ENCODE measurements at regions not wholly inside any gene's neighbourhood (a gene's known extent, or its start where the extent isn't known, plus 50 kb on each side); places are given as distances from the start of the nearest gene placed in this dataset.

DNA sequence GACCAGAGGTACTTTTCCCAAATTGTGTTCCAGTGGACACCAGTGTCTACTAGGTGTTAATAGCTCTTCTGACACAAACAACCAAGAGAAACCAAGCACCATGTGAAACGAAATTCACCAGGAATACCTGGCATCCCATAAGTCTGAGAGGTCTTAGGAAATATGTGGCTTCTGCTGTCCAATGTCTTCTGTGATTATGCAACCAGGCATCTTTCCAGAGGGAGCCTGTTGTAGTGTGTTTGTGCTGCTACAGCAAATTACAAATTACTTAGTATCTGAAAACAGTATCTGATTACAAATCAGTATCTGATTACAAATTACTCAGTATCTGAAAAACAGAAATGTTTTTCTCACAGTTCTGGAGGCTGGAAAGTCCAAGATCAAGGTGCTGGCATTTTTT is 133.6 kb upstream of the NPVF start:
- TF ChIP-seq, protein P1, sequence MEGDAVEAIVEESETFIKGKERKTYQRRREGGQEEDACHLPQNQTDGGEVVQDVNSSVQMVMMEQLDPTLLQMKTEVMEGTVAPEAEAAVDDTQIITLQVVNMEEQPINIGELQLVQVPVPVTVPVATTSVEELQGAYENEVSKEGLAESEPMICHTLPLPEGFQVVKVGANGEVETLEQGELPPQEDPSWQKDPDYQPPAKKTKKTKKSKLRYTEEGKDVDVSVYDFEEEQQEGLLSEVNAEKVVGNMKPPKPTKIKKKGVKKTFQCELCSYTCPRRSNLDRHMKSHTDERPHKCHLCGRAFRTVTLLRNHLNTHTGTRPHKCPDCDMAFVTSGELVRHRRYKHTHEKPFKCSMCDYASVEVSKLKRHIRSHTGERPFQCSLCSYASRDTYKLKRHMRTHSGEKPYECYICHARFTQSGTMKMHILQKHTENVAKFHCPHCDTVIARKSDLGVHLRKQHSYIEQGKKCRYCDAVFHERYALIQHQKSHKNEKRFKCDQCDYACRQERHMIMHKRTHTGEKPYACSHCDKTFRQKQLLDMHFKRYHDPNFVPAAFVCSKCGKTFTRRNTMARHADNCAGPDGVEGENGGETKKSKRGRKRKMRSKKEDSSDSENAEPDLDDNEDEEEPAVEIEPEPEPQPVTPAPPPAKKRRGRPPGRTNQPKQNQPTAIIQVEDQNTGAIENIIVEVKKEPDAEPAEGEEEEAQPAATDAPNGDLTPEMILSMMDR (IDR thresholded peaks at IDR 0.05): no peak
- Mint-ChIP-seq H3K4me3 (ENCODE audit: unreplicated experiment) (no peak overlapping the region), H3K36me3 (ENCODE audit: low read depth) (no peaks in the 10 kb centered on the region)

DNA sequence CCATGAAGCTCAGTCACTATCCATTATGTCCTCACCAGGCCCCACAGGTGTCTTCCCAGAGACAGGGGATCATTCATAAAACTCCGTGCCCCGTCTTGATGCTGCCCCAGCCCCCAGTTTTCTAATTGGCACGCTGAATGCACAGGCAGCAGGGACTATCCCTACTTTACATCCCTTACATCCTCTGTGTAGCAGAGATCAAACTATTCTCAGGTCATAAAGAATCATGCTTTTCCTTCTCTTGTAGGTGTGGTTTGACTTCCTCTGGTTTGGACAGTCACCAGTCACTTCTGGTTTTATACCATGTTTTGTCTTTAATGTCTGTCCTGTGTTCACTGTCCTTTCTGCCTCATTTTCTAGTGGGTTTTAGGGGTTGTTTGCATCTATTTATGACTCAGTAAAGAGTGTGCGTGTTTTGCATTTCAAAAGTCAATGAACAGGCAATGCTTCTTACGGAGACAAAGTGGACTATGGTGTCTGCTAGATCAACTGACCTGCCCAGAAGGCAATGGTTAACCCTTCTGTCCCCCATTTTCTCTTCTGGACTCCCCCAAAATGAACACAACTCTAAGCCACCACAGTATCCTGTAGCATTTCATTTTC is 140.4 kb upstream of the NPVF start:
- Mint-ChIP-seq H3K9me3 (ENCODE audit: low read depth) (peaks cover 27% of the 10 kb centered on the region), H3K4me3 (ENCODE audit: unreplicated experiment) (no peak overlapping the region), H3K27ac (ENCODE audit: unreplicated experiment) (no peak overlapping the region), H3K27me3 (ENCODE audit: low read depth) (no peaks in the 10 kb centered on the region), H3K36me3 (ENCODE audit: low read depth) (peaks cover 5% of the 10 kb centered on the region), H3K4me1 (ENCODE audit: low read depth) (peaks cover 9% of the 10 kb centered on the region)
- TF ChIP-seq, protein P1 (IDR thresholded peaks at IDR 0.05): no peak
- no peak for DNase-seq (ENCODE audit: low spot score)

More for the DNA sequence above, 133.6 kb upstream of the NPVF start:
- Mint-ChIP-seq H3K9me3 (ENCODE audit: low read depth) (peaks cover 4% of the 10 kb centered on the region), H3K27ac (ENCODE audit: unreplicated experiment) (no peak overlapping the region), H3K4me1 (ENCODE audit: low read depth) (peaks cover 14% of the 10 kb centered on the region), H3K27me3 (ENCODE audit: low read depth) (no peaks in the 10 kb centered on the region)
- no peak for DNase-seq (ENCODE audit: low spot score)

DNA sequence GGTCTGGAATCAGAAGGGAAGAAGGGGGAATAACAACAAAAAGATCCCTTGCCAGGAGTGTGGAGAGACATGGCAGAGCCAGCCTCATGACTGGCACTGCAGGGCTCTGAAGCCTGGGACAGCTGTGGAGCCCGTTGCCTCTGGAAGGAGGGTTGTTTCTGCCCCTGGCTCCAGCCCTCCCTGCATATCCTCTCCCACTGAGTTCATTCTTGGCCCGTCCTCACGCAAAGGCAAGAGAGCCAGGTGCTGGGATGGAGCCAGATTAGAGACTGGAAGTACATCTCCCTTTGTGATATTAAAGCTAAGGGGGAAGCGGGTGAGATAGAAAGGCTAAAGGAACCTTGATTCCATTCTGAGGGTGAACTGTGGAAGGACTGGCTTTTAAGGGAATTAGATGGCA is 141.5 kb upstream of the NPVF start:
- Mint-ChIP-seq H3K4me3 (ENCODE audit: unreplicated experiment) (no peak overlapping the region), H3K4me1 (ENCODE audit: low read depth) (peaks cover 9% of the 10 kb centered on the region), H3K36me3 (ENCODE audit: low read depth) (peaks cover 5% of the 10 kb centered on the region), H3K27me3 (ENCODE audit: low read depth) (no peaks in the 10 kb centered on the region), H3K27ac (ENCODE audit: unreplicated experiment) (no peak overlapping the region), H3K9me3 (ENCODE audit: low read depth) (peaks cover 27% of the 10 kb centered on the region)
- no peak for DNase-seq (ENCODE audit: low spot score)
- TF ChIP-seq, protein P1 (IDR thresholded peaks at IDR 0.05): no peak

DNA sequence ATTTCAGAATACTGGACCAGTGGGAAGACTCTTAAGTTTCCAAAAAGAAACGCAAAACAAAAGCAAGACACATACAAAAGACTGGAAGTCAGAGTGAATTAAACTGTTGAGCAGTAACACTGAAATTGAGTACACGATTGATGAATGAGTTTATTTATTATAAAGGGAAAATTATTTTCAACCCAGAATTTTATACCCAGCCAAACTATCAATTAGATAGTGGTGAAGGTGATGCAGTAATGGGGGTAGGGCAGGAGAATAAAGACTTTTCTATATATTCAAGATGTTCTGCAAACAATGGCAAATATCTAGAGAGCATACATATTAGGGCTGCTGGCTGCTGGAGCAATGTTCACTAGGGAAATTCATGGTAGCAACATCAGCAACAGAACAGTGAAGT is 143.7 kb upstream of the NPVF start:
- TF ChIP-seq, protein P1 (IDR thresholded peaks at IDR 0.05): no peak
- H3K36me3 Mint-ChIP-seq (ENCODE audit: low read depth): peaks cover 5% of the 10 kb centered on the region
- no peak overlapping the region for H3K4me3 Mint-ChIP-seq (ENCODE audit: unreplicated experiment)
- H3K27ac Mint-ChIP-seq (ENCODE audit: unreplicated experiment): no peak overlapping the region
- H3K9me3 Mint-ChIP-seq (ENCODE audit: low read depth): peaks cover 27% of the 10 kb centered on the region
- no peaks in the 10 kb centered on the region for H3K27me3 Mint-ChIP-seq (ENCODE audit: low read depth)
- no peak for DNase-seq (ENCODE audit: low spot score)
- peaks cover 20% of the 10 kb centered on the region for H3K4me1 Mint-ChIP-seq (ENCODE audit: low read depth)

DNA sequence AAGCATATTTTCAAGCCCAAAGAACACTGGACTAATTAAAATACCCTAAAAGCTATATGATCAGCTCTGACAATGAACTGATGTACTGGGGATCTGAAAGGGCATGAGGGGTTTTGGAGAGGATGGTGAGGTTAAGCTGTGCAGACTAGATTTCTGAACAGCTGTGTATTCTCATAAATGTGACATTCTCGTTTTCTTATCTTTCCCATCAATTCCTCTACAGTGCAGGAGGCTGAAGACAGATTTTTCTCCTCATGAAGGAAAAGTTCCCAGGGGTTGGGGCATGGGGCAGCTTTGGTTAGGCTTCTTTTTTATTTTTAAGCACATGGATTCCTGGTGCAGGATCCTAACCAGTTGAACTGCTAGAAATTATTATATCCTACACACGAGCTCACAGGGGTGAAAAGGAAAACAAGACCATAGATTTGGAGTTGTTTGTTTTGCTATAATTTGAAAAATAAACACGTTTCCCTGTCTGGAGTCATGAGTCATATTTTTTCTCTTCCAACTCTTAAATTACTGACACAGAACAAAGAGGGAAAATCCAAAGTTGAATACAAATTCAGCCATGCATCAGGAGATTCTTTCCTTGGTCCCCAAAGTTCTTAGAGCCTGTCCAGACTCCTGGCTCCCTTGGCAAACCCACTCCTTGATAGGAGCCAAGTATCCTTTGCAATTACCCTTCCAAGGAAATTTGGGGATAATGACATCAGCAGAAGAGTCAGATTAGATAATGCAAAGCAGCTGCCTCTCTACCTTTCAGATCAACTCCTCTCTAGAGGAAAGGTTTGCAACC is 147.7 kb upstream of the NPVF start:
- H3K4me3 Mint-ChIP-seq (ENCODE audit: unreplicated experiment): no peak overlapping the region
- no peak for DNase-seq (ENCODE audit: low spot score)
- peak overlapping the region; percentile 13 for H3K27ac Mint-ChIP-seq (ENCODE audit: unreplicated experiment)
- no peaks in the 10 kb centered on the region for H3K27me3 Mint-ChIP-seq (ENCODE audit: low read depth)
- H3K36me3 Mint-ChIP-seq (ENCODE audit: low read depth): peaks cover 5% of the 10 kb centered on the region
- TF ChIP-seq, protein P1 (IDR thresholded peaks at IDR 0.05): no peak
- peaks cover 11% of the 10 kb centered on the region for H3K4me1 Mint-ChIP-seq (ENCODE audit: low read depth)
- peaks cover 22% of the 10 kb centered on the region for H3K9me3 Mint-ChIP-seq (ENCODE audit: low read depth)

All from chondrocyte (in vitro differentiated cells).